ENCODE measurements at regions not wholly inside any gene's neighbourhood (a gene's known extent, or its start where the extent isn't known, plus 50 kb on each side); places are given as distances from the start of the nearest gene placed in this dataset.

DNA sequence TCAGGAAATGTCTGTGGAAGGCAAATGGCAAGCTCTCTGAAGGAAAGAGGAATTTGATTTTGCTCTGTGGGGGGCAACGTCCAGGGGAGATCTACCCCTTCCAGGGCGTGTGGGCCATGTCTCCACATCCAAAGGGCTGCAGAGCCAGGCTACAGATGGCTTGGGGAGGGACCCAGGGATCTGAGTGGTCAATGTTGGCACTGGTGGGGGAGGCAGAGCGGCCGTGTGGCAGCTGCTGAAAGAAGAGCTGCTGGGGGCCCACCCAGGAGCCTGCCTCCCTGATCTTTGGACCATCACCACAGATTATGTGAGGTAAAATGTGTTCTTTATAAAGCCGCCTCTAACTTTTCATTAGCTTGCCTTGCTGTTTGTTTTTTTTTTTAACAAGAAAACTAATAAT is 144.1 kb downstream of the HERPUD2 start:
- DNase-seq (no peak), ATAC-seq (replicated peaks in 1 of 4) (no peak)
- no peaks in the 10 kb centered on the region for H3K36me3 ChIP-seq (ENCODE audit: control insufficient read depth in 2 of 2, extremely low read depth in 1 of 2, insufficient read depth in 1 of 2, low read length in 1 of 2)
- Mint-ChIP-seq H3K4me3 (no peak overlapping the region), H3K36me3 (no peaks in the 10 kb centered on the region), H3K27ac (no peak overlapping the region), H3K27me3 (peaks cover 6 to 10% of the 10 kb centered on the region in 2 donors), H3K4me1 (peaks cover 0 to 4% (median 3%) of the 10 kb centered on the region in 3 donors), H3K9me3 (no peaks in the 10 kb centered on the region)
- CTCF ChIA-PET: interaction anchor here in 1 of 2 donors (0.6 kb wide), 1 partner anchor 26 kb away, joined by 3 read pairs; no protein-coding TSS in a partner anchor
- H3K27me3 ChIP-seq (replicated peaks in 1 of 2; ENCODE audit: control insufficient read depth in 2 of 2, extremely low read depth in 1 of 2, insufficient read depth in 2 of 2, low read length in 1 of 2): peaks cover 0 to 8% of the 10 kb centered on the region in 2 experiments
- WGBS (ENCODE audit: insufficient coverage): 54% methylated on average over 4 of the region's 5 CpGs
- H3K27ac ChIP-seq (ENCODE audit: low read length): no peak overlapping the region
- no peaks in the 10 kb centered on the region for H3K9me3 ChIP-seq
- H3K4me3 ChIP-seq (ENCODE audit: control insufficient read depth in 1 of 2, extremely low read depth in 1 of 2, low read length in 1 of 2): no peak overlapping the region
- POLR2A ChIA-PET: no interaction called here
- H3K4me1 ChIP-seq (ENCODE audit: control insufficient read depth in 1 of 2, extremely low read depth in 1 of 2, insufficient read depth in 2 of 2, low read length in 2 of 2): no peaks in the 10 kb centered on the region

DNA sequence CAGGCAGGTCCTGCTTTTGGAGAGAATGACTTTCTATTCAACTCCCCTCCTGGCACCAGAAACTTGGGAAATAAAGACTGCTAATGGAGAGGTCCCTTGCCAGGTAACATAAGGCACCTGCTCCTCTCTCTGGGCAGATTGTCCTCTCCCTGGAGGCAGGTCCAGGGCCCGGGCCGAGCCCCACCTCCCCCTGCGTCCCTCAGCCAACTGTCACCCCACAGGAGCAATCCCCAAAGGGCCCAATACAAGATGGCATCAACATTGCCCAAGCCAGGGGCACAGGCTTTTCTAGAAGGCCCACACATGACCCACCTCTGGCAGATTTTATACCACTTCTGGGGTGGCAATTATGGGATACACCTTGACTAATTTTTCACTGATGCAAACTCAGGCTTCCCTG is 145.2 kb downstream of the HERPUD2 start:
- no CpG with 5 or more reads among the region's 3 CpGs for WGBS (ENCODE audit: insufficient coverage)
- Mint-ChIP-seq H3K4me3 (no peak overlapping the region), H3K9me3 (no peaks in the 10 kb centered on the region), H3K4me1 (peaks cover 0 to 4% (median 3%) of the 10 kb centered on the region in 3 donors), H3K27me3 (peaks cover 6 to 10% of the 10 kb centered on the region in 2 donors), H3K27ac (no peak overlapping the region), H3K36me3 (no peaks in the 10 kb centered on the region)
- H3K27me3 ChIP-seq (replicated peaks in 1 of 2; ENCODE audit: control insufficient read depth in 2 of 2, extremely low read depth in 1 of 2, insufficient read depth in 2 of 2, low read length in 1 of 2): peaks cover 0 to 4% of the 10 kb centered on the region in 2 experiments
- DNase-seq: no peak
- H3K4me3 ChIP-seq (ENCODE audit: control insufficient read depth in 1 of 2, extremely low read depth in 1 of 2, low read length in 1 of 2): no peak overlapping the region
- H3K36me3 ChIP-seq (ENCODE audit: control insufficient read depth in 2 of 2, extremely low read depth in 1 of 2, insufficient read depth in 1 of 2, low read length in 1 of 2): no peaks in the 10 kb centered on the region
- ATAC-seq (replicated peaks in 1 of 4): no peak
- H3K9me3 ChIP-seq: no peaks in the 10 kb centered on the region
- ChIA-PET POLR2A (no interaction called here), CTCF (no interaction called here)
- H3K27ac ChIP-seq (ENCODE audit: low read length): no peak overlapping the region
- H3K4me1 ChIP-seq (ENCODE audit: control insufficient read depth in 1 of 2, extremely low read depth in 1 of 2, insufficient read depth in 2 of 2, low read length in 2 of 2): no peaks in the 10 kb centered on the region

DNA sequence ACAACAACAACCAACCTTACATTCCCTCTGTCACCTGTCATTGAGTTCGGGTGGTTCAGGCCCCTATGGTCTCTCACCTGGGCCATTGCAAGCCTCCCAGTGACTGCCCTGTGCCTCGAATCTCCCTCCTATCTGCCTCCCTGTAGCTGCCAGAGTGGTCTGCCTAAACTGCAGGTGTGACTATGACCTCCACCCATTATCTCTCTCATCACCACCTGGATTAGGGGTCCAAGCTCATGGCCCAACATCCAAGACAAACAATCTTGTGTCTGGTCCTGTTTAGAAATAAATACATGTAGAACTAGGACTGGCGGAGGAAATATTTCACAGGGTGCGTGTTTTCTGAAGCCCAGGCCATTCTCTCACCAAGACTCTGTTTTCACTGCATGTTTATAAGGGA is 146.6 kb downstream of the HERPUD2 start:
- H3K4me1 ChIP-seq (ENCODE audit: control insufficient read depth in 1 of 2, extremely low read depth in 1 of 2, insufficient read depth in 2 of 2, low read length in 2 of 2): no peaks in the 10 kb centered on the region
- H3K27me3 ChIP-seq (replicated peaks in 1 of 2; ENCODE audit: control insufficient read depth in 2 of 2, extremely low read depth in 1 of 2, insufficient read depth in 2 of 2, low read length in 1 of 2): peaks cover 0 to 4% of the 10 kb centered on the region in 2 experiments
- H3K9me3 ChIP-seq: no peaks in the 10 kb centered on the region
- no peak overlapping the region for H3K27ac ChIP-seq (ENCODE audit: low read length)
- POLR2A ChIA-PET: no interaction called here
- ATAC-seq (replicated peaks in 1 of 4) (no peak), DNase-seq (no peak)
- 63% methylated on average over 4 of the region's 4 CpGs for WGBS (ENCODE audit: insufficient coverage)
- Mint-ChIP-seq H3K36me3 (no peaks in the 10 kb centered on the region), H3K27ac (no peak overlapping the region), H3K4me1 (peaks cover 0 to 4% (median 3%) of the 10 kb centered on the region in 3 donors), H3K27me3 (peaks cover 4 to 6% of the 10 kb centered on the region in 2 donors), H3K4me3 (no peak overlapping the region), H3K9me3 (no peaks in the 10 kb centered on the region)
- no peaks in the 10 kb centered on the region for H3K36me3 ChIP-seq (ENCODE audit: control insufficient read depth in 2 of 2, extremely low read depth in 1 of 2, insufficient read depth in 1 of 2, low read length in 1 of 2)
- no peak overlapping the region for H3K4me3 ChIP-seq (ENCODE audit: control insufficient read depth in 1 of 2, extremely low read depth in 1 of 2, low read length in 1 of 2)
- CTCF ChIA-PET: no interaction called here

DNA sequence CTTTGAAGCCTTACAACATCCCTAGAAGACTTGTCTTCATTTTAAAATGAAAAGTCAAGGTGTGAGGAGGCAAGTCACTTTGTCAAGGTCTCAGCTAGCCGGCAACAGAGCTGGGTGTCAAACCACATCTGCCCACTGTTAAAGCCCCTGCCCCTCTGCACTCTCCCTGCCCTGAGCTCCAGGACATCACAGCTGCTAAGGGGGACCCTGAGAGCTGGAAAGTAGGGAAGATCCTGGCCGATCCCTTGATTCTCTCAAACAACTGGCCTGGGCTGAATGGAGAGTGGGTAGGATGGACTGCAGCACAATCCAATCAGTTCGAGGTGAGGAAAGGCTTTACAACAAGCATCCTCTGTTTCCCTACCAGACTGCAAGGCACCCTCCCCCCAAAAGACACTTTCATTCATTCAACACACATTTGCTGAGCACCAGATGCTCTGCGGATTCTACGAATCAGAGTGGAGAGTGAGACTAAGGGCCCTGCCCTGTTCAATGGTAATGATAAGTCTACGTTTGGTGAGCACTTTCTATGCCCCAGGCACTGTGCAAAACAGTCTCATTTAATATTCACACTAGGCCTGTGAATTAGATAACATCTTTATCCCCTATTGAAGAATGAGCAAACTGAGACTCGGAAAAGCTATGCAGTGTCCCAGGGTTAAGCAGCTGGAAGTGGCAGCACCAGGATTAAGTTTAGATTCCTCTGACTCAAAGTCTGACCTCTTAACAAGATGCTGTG is 148.1 kb downstream of the HERPUD2 start:
- no peaks in the 10 kb centered on the region for H3K4me1 ChIP-seq (ENCODE audit: control insufficient read depth in 1 of 2, extremely low read depth in 1 of 2, insufficient read depth in 2 of 2, low read length in 2 of 2)
- H3K4me3 ChIP-seq (ENCODE audit: control insufficient read depth in 1 of 2, extremely low read depth in 1 of 2, low read length in 1 of 2): no peak overlapping the region
- H3K27ac ChIP-seq (ENCODE audit: low read length): no peak overlapping the region
- H3K4me3 Mint-ChIP-seq: no peak overlapping the region
- no CpG with 5 or more reads among the region's 7 CpGs for WGBS (ENCODE audit: insufficient coverage)
- peaks cover 0 to 4% of the 10 kb centered on the region in 2 experiments for H3K27me3 ChIP-seq (replicated peaks in 1 of 2; ENCODE audit: control insufficient read depth in 2 of 2, extremely low read depth in 1 of 2, insufficient read depth in 2 of 2, low read length in 1 of 2)
- H3K27ac Mint-ChIP-seq: no peak overlapping the region
- no peaks in the 10 kb centered on the region for H3K9me3 Mint-ChIP-seq
- POLR2A ChIA-PET: no interaction called here
- CTCF ChIA-PET: no interaction called here
- no peaks in the 10 kb centered on the region for H3K36me3 ChIP-seq (ENCODE audit: control insufficient read depth in 2 of 2, extremely low read depth in 1 of 2, insufficient read depth in 1 of 2, low read length in 1 of 2)
- H3K9me3 ChIP-seq: no peaks in the 10 kb centered on the region
- peaks cover 0 to 4% (median 3%) of the 10 kb centered on the region in 3 donors for H3K4me1 Mint-ChIP-seq
- no peak for ATAC-seq (replicated peaks in 1 of 4)
- peaks cover 0 to 6% of the 10 kb centered on the region in 2 donors for H3K27me3 Mint-ChIP-seq
- no peak for DNase-seq
- no peaks in the 10 kb centered on the region for H3K36me3 Mint-ChIP-seq

DNA sequence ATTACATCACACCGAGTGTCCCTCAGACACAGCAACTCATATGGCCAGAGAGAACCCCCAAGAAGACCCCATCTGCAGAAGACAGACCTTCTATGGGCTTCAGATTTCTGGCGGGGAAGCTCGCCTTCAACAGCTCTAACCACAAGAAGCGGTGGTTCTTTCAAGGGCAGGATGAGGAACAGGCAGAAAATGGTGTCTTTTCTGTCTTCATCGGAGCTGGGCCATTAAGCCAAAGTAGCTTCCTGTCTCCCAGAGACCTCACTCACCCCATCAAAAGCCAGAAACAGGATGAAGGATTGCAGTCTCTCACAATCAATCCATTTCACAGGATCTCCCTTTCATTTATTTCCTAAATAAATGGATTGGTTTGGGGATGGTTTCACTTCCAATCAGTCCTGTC is 149.1 kb downstream of the HERPUD2 start:
- Histone ChIP-seq H3K4me1 (ENCODE audit: control insufficient read depth in 1 of 2, extremely low read depth in 1 of 2, insufficient read depth in 2 of 2, low read length in 2 of 2) (no peaks in the 10 kb centered on the region), H3K27ac (ENCODE audit: low read length) (no peak overlapping the region), H3K9me3 (no peaks in the 10 kb centered on the region), H3K27me3 (replicated peaks in 1 of 2; ENCODE audit: control insufficient read depth in 2 of 2, extremely low read depth in 1 of 2, insufficient read depth in 2 of 2, low read length in 1 of 2) (peaks cover 0 to 1% of the 10 kb centered on the region in 2 experiments), H3K36me3 (ENCODE audit: control insufficient read depth in 2 of 2, extremely low read depth in 1 of 2, insufficient read depth in 1 of 2, low read length in 1 of 2) (no peaks in the 10 kb centered on the region), H3K4me3 (ENCODE audit: control insufficient read depth in 1 of 2, extremely low read depth in 1 of 2, low read length in 1 of 2) (no peak overlapping the region)
- Mint-ChIP-seq H3K4me1 (peaks cover 0 to 4% (median 3%) of the 10 kb centered on the region in 3 donors), H3K36me3 (no peaks in the 10 kb centered on the region), H3K9me3 (no peaks in the 10 kb centered on the region), H3K4me3 (no peak overlapping the region), H3K27ac (no peak overlapping the region), H3K27me3 (peaks cover 0 to 6% of the 10 kb centered on the region in 2 donors)
- WGBS (ENCODE audit: insufficient coverage): 71% methylated on average over 1 of the region's 5 CpGs
- no peak for DNase-seq
- ATAC-seq (replicated peaks in 1 of 4): no peak
- CTCF ChIA-PET: no interaction called here
- POLR2A ChIA-PET: no interaction called here

DNA sequence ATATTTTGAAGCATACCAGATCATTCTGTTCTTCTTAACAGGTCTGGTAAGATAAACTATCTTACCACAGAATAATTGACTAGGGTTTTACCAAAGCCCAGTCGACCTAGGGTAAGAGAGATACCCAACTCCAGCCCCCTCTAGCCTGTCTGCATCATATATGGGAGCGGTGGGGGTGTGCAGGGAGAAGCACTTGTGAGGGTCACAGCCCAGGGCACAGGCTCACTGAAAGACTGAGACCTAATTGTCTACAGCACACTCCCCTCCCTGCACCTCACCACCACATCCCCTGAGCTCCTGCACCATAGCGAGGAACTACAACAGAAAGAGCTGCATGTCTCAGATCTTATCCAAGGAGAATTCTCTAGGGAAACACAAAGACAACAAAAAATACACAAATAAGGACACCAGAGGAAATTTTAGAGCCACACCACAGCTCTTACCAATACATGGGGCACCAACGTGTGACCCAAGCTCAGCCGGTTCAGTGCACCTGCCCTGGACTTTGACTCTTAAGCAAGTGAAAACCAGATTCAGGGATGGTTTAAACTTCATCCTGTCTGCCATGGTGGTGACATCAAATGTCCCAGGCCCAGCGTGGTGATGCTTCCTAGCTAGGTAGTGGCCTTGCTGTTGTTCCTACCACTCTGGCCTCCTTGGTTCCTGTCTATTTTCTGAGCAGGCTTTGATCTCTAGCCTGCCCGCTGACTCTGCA is 150.8 kb downstream of the HERPUD2 start:
- ChIA-PET POLR2A (no interaction called here), CTCF (interaction anchor here in 1 of 2 donors (0.5 kb wide), 1 partner anchor 30 kb away, joined by 3 read pairs; no protein-coding TSS in a partner anchor)
- 94% methylated on average over 4 of the region's 7 CpGs for WGBS (ENCODE audit: insufficient coverage)
- DNase-seq: no peak
- Histone ChIP-seq H3K27ac (ENCODE audit: low read length) (no peak overlapping the region), H3K27me3 (replicated peaks in 1 of 2; ENCODE audit: control insufficient read depth in 2 of 2, extremely low read depth in 1 of 2, insufficient read depth in 2 of 2, low read length in 1 of 2) (no peaks in the 10 kb centered on the region), H3K9me3 (no peaks in the 10 kb centered on the region), H3K4me3 (ENCODE audit: control insufficient read depth in 1 of 2, extremely low read depth in 1 of 2, low read length in 1 of 2) (no peak overlapping the region), H3K4me1 (ENCODE audit: control insufficient read depth in 1 of 2, extremely low read depth in 1 of 2, insufficient read depth in 2 of 2, low read length in 2 of 2) (no peaks in the 10 kb centered on the region), H3K36me3 (ENCODE audit: control insufficient read depth in 2 of 2, extremely low read depth in 1 of 2, insufficient read depth in 1 of 2, low read length in 1 of 2) (no peaks in the 10 kb centered on the region)
- no peak overlapping the region for H3K27ac Mint-ChIP-seq
- no peaks in the 10 kb centered on the region for H3K36me3 Mint-ChIP-seq
- ATAC-seq (replicated peaks in 1 of 4): no peak
- H3K4me1 Mint-ChIP-seq: peaks cover 0 to 4% (median 3%) of the 10 kb centered on the region in 3 donors
- H3K4me3 Mint-ChIP-seq: no peak overlapping the region
- H3K9me3 Mint-ChIP-seq: no peaks in the 10 kb centered on the region
- peaks cover 1 to 8% of the 10 kb centered on the region in 2 donors for H3K27me3 Mint-ChIP-seq

Measured in T-cell (primary cell).